NCI-H1105 (cell line): ENCODE measurements at regions not wholly inside any gene's neighbourhood (a gene's known extent, or its start where the extent isn't known, plus 50 kb on each side); places are given as distances from the start of the nearest gene placed in this dataset.
"Not testable (repeated sequence)": the region's sequence is repeated elsewhere in the genome, so short reads cannot be mapped to it uniquely, and the experiment has no call there.

Source experiments
- DNase-seq: peaks from one replicate; lab custom pipeline; 2025; lab: John Stamatoyannopoulos, UW

GRCh38 chr21:35521852-35522505 lies 472.9 kb upstream of the RUNX1 start:
- DNase-seq, result no peak

DNA sequence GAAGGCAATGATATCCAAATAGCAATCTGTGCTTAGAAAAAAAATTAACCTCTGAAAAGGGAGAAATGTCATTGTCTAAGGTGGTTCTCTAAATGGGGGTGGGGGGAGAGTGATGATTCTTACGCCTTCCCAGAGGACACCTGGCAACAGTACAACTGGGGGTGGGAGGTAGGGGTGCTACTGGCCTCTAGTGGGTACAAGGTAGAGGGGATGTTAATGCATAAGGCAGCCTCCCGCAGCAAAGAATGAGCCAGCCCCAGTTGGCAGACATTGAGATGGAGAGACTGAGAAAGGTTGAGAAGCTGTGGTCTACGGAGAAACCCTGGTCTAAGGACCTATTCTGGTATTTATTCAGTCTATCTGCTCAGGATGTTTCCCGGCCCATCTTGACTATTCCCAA lies 472.2 kb upstream of the RUNX1 start:
- no peak for DNase-seq

- no peak for DNase-seq
Observed at GRCh38 chr21:35520856-35521255, 471.8 kb upstream of the RUNX1 start.

DNA sequence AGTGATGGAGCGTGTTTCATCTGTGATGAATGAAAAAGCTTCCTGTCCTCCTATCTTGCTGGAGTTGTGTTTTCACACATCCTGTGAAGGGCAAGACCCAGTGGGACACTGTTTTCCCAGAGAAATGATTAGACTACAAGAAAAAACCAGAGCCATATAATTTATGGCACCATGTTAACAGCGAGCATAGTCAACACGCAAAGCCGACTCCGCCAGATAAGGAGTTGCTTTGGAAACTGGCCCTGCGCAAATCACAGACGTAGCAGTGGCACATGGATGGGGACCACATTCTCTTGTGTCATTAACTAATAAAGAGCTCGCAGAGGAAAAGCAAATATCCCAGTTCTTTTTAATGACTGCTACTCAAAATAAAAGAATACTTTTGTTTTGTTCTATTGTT lies 471.2 kb upstream of the RUNX1 start:
- no peak for DNase-seq

DNA sequence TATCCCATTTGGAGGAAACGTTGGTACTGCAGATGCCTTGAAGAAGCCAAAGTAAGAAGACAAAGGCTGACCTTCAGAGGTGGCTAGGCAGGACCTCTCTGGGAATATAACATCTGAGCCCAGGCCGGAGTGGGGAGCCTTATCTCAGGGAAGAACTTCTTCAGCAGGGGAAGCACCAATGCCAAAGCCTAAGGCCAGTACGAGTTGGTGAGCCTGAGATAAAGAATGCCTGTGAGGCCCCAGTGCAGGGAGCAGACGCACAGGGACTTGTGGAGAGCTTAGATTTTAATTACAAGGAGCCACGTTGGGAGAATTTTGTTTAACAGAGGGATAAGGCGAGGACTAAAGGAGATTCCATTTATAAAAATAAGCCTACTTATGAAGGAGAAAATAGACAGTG lies 468.8 kb upstream of the RUNX1 start:
- DNase-seq, result no peak

GRCh38 chr21:35516292-35516691 lies 467.2 kb upstream of the RUNX1 start:
- DNase-seq, result not testable (repeated sequence)

DNA sequence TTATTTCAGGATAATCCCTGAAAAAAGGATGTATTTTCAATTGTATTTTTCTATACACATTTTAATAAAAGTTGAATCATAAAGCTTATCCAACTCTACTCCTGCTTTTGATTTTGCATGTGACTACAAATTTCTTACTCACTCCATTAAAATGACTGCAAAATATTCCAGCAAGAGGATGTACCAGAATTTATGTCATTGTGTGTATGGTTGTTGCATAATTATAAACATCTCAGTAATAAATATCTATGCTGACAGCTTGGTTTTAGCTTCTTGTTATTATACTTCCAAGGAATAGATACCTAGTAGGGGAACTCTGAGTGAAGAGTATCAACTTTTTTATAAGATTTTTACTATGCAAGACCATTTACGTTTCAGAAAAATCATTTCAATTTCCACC lies 463.2 kb upstream of the RUNX1 start:
- DNase-seq, result no peak

DNA sequence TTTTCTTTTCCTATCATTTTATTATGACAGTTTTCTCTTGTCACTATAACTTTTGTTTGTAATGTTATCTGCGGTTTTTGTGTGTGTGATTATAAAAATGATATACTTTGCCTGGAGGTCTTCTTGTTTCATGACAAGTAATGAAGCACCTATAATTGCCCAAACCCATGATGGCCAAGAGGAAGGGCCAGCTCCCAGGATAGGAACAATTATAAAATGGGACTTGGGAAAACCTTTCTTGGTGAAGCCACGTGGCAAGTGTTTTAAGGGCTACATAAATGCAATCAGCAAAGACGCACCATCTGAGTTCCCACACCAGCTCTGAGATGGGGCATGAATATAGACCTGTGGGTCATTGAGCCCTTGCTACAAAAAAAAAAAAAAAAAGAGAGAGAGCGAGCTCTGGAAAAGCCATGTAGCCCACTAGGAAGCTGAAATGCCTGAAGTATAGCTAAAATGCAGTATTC lies 462.6 kb upstream of the RUNX1 start:
- no peak for DNase-seq

DNA sequence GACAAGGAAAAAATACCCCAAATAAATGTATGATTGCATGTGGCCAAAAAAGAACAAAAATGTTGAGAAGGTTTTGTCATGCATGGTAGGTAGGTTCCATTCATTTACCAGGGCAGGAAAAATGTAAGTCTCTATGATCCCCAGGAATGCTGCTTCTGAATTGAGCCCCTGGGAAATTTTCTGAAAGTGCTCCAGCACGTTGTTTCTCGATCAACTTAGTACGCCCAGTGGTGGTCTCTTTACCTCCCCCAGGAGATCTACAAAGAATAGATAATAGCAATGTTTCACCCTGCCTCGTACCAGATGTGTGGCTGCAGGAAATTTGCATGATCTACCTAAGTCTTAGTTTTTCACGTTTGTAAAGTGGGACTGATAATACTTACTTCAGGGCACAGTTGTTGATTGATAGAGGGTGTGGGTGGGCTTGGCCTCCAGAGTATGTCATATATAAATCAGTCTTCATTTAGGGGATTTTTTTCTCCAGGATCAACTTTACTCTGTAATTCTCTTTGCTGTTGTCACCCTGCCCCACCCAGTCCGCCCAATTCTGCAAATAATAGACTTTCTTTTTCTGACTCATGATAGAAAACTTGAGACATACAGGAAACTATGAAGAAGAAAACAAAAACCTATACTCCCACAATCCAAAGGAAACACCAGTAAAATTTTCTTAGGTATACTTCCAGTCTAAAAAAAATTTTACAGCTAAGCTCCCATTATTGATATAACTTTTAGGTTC lies 462.0 kb upstream of the RUNX1 start:
- DNase-seq, result no peak

DNA sequence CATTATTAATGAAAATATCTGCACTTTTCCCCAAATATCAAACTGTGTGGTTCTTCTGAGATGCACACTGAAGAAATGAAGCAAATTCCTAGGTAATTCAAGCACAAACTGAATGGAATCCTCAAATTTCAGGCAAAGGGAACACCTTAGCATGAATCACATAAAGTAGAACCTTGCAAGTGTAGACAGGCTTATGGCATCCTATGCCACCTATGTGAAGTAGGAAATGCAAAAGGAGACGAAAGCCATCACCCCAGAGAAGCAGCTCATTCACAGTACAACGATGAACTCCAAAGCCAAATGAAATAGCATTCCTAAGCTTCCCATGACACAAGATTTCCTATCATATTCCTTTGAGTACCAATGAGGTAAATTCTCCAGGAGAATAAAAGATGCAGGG lies 461.2 kb upstream of the RUNX1 start:
- DNase-seq, result no peak

DNA sequence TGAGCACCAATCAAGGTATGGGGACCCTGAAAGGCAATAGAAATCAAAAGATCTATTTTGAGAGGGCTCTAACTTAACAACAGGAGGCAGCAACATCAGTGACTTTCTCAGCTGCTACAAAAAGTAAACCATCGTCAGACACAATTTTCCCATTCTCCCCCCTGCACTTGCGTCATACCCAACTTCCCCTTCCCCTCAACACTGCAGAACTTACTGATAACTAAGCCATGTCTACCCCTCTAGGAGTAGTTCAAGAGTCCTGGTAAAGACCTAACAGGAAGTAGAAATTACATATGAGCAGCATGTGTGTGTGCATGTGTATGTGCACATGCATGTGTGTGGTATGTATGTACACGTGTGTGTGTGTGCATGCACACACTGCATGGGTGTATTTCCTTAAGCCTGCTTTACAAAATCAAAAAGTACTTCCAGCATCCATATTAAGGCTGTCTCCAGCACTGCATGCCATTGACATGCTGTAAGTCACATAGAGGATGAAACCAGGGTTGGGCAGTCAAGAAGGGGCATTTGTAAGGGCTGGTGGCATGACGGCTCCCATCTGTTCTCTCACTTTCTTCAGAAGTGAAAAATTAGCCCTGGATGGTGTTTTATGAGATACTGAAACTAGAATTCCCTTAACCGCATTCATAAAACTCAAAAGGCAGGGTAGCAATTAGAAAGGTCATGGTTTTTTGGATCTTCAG lies 460.1 kb upstream of the RUNX1 start:
- DNase-seq, result no peak

DNA sequence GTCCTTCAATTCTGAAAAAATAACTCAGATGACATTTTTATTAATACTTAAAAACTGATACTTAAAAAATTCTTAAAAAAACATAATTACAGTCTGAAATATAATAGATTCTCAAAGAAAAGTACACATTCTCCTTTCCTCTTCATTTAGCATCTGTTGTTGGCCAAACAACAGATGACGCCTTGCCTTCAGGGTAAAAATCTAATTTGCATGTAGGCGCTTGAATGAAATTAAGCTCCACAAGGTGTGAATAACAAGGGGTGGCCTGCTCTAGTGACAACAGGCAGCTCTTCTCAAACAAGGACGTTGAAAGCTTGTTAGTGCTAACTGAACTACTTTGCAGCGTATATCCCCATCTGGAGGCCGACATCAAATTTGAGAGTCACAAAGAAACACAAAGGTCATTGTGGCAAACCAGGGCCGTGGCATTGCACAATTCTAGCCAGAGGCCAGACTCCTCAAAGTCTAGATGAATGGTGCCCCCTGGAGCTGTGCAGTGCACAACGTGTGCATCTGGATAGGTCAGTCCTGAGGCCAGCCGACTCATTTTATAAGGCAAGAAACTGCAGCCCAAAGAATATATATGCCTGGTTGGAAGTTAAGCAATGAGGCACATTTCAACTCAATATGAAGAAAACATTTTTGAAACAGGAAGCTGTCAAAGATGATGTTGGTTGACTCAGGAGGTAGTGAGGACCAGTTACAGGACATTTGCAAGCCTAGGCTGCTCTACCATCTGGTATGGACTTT lies 459.2 kb upstream of the RUNX1 start:
- DNase-seq, result no peak

DNA sequence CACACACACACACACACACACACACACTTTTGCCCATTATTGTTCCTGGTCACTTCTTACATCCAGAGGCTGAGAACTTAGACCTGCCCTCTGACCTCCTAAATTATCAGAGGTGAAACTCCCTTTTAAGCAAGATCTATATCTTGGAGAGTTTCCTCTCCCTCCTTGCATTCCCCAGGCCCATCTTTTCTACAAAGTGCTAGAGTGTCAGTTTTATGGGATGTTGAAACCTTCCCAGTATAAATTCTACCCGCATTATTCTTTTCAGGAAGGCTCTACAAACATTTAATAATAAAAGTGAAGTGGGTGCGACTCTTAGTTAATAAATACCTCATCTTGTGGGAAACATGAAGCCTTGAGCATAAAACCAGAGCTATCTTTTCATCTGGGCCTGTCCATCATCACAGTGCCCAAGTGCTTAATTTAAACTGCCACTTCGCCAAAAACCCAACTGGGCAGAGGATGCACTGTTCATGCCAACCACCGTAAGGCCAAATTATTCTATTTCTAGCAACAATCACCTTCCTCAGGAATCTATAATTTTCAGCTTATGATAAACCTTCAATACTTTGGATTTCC lies 458.2 kb upstream of the RUNX1 start:
- no peak for DNase-seq

DNA sequence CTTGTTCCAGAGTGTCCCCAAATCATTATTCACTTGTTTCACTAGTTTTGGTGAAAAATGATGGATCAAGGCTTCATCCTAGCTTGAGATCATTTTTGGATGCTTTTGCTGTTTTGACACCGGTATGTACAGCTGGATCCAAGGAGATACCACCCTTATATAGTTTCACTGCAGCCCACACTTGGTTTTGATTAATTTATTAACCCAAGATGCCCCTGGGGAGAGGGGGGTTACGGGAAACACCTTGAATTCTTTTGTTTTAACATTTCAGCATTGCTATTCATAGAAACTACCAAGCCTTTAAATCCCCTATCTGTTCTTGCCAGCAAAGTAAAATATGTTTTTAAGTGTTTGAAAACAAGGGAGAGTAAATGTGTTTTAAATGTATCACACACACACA lies 457.7 kb upstream of the RUNX1 start:
- DNase-seq, result no peak

GRCh38 chr21:35506352-35506751 lies 457.2 kb upstream of the RUNX1 start:
- no peak for DNase-seq

DNA sequence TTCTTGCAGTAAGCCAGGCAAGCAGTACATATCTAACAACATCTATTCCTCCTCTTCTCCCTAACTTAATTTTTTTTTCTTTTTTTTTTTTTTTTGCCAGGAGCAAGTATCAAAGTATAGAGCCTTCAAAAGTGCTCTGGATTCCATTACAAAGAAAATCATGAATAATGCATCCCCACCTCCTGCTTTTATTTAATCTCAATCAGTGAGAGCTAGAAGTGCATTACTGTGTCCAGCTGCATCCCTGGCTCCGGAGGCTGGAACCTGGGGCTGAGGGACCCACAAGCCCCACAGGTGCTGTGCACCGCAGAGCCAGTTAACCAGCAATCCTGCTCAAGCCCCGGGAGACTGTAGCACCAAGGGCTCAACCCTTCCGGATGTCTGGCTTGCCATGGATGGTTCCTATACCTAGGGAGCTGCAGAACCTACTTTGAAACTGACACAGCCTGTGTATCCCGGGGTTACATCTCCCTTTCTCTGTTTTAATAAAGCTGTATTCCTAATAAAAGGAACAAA lies 455.9 kb upstream of the RUNX1 start:
- DNase-seq, result no peak

DNA sequence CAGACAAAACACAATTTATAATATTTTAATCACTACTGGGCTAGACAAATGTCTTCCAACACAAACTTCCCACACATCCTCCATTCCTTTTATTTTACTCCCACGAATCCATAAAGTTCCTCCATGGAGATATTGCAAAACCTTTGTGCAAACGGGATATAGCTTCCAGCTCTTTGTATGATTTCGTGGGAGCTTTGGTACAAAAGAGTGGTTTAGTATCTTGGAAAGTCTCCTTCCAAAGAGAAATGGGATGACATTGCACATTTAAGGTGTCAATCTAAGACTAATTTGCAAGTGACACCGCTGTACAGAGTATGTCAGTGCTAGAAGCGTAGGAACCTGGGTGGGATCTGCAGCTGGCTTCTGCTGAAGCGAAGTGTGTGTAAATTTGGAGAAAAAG lies 455.2 kb upstream of the RUNX1 start:
- no peak for DNase-seq

DNA sequence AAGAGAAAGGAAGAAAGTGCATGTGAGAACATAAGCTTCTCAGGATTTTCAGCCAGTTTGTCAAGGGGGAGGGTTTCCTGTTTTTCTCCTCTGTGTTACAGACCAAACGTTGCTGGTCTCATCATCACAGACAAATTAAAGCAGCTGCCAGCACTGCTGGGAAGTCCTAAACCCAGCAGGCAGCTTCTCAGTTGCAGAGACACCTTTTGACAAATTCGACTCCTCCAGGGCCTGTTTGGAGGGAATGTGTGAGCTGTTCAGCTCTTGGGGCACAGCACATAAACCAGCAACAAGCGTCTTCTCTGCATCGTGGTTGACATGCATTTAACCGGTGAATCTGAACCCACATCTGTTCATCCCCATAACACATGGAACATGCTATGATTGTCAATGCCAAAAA lies 454.6 kb upstream of the RUNX1 start:
- DNase-seq, result no peak

- DNase-seq, result no peak
Observed at GRCh38 chr21:35502821-35503220, 453.7 kb upstream of the RUNX1 start.

DNA sequence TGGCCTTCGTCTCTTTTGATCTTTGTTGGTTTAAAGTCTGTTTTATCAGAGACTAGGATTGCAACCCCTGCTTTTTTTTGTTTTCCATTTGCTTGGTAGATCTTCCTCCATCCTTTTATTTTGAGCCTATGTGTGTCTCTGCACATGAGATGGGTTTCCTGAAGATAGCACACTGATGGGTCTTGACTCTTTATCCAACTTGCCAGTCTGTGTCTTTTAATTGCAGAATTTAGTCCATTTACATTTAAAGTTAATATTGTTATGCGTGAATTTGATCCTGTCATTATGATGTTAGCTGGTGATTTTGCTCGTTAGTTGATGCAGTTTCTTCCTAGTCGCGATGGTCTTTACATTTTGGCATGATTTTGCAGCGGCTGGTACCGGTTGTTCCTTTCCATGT lies 448.4 kb upstream of the RUNX1 start:
- not testable (repeated sequence) for DNase-seq

DNA sequence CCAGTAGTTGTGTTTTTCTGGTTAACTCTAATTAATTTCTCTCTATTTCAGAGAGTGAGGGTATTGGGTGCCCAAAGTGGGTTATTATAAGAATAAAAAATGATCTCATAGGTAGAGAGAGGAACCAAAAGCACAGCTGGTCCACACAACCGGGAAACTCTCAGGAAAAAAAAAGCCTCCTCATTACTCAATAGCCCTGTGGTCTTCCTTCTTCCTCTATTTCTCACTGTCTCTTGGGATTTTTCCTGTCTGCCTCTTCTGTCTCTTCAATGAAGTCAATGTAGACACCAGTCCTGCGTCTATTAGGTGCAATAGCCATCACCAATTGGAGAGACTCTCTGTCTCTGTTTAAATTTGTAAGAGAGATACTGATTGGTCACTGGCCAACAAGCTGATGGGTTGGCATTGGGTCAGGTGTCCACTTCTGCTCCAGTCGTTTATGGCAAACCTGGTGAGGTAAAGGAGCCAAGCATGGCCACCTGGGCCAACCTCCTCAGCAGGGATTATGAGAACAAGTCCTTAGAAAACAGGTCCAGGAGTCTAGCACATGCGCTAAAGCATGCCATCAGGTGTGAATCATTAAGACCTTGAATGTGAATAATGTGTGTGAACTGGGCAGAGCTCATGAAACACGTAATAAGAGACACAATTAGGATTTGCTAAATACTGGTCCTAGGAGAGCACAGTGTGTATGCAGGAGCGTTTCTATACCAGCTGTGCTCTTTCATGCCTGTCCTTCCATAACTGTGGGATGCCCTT lies 443.0 kb upstream of the RUNX1 start:
- DNase-seq, result no peak
